H1 (cell line): ENCODE measurements at regions not wholly inside any gene's neighbourhood (a gene's known extent, or its start where the extent isn't known, plus 50 kb on each side); places are given as distances from the start of the nearest gene placed in this dataset.

Experiments
- CTCF ChIA-PET: fragments of 300-600 bp; sonication (Branson Sonifier 250); formaldehyde crosslinking; loops from one replicate; lab custom pipeline; 2021; ENCODE audit not compliant: partially characterized antibody; lab: Charles Lee
- POLR2A ChIA-PET: fragments of 300-600 bp; sonication (Branson Sonifier 250); formaldehyde crosslinking; loops from one replicate; lab custom pipeline; 2021; ENCODE audit warnings: inconsistent platforms; ENCODE audit not compliant: partially characterized antibody; lab: Charles Lee
- DNase-seq, 2 experiments: peaks; one replicate each; pipeline versions ENCODE4 v3.0.0 to v3.0.0-alpha.2; 2010 to 2022; ENCODE audit warnings: low spot score in 2 of 2, low read depth in 1 of 2, mixed read lengths in 1 of 2
- FAIRE-seq: peaks from 2 replicates; lab custom pipeline; 2011; peaks lifted over from hg19 to GRCh38; lab: Jason Lieb, UNC
- H2AFZ ChIP-seq: 2 replicates; pipeline ENCODE4 v1.8.1; 2012; ENCODE audit warnings: low read length, inconsistent platforms
- H2AK5ac ChIP-seq: 2 replicates; pipeline ENCODE4 v1.6.1; 2013; ENCODE audit warnings: low read depth, low read length
- H2BK120ac ChIP-seq: replicated peaks from 2 replicates; pipeline ENCODE3; 2013; ENCODE audit warnings: low read depth, low read length, inconsistent platforms
- H2BK12ac ChIP-seq: 2 replicates; pipeline ENCODE4 v1.6.1; 2013; ENCODE audit warnings: low read depth, low read length
- H2BK15ac ChIP-seq: 2 replicates; pipeline ENCODE4 v1.6.1; 2013; ENCODE audit warnings: low read length
- H2BK20ac ChIP-seq: 2 replicates; pipeline ENCODE4 v1.6.1; 2013; ENCODE audit warnings: low read length
- H2BK5ac ChIP-seq: 2 replicates; pipeline ENCODE4 v1.6.1; 2013; ENCODE audit warnings: low read depth, low read length
- H3K14ac ChIP-seq: 2 replicates; pipeline ENCODE4 v1.6.1; 2013; ENCODE audit warnings: inconsistent platforms; ENCODE audit not compliant: insufficient read length
- H3K18ac ChIP-seq: 2 replicates; pipeline ENCODE4 v1.6.1; 2013; ENCODE audit warnings: low read length; ENCODE audit errors: extremely low read depth
- H3K23ac ChIP-seq: 2 replicates; pipeline ENCODE4 v1.6.1; 2013; ENCODE audit warnings: inconsistent platforms; ENCODE audit not compliant: insufficient read length
- H3K23me2 ChIP-seq: 2 replicates; pipeline ENCODE4 v1.6.1; 2013; ENCODE audit warnings: low read depth, low read length
- H3K27ac ChIP-seq: 2 replicates; pipeline ENCODE4 v1.6.1; 2011; ENCODE audit warnings: low read depth, low read length, inconsistent platforms
- H3K27me3 ChIP-seq, 4 experiments: replicated peaks in 1 of 4; 1 replicate in 1 of 4; 2 replicates in 3 of 4; pipeline versions ENCODE4 v1.6.1 to v1.8.1; 2011 to 2013; ENCODE audit warnings: low read length in 3 of 4, mild to moderate bottlenecking in 3 of 4, inconsistent platforms in 2 of 4, mixed read lengths in 2 of 4, moderate library complexity in 1 of 4; ENCODE audit not compliant: control insufficient read depth in 3 of 4, insufficient read depth in 3 of 4; ENCODE audit errors: extremely low read depth in 1 of 4
- H3K36me3 ChIP-seq, 4 experiments: 2 replicates each; pipeline versions ENCODE4 v1.6.1 to v1.8.1; 2011 to 2013; ENCODE audit warnings: mild to moderate bottlenecking in 4 of 4, low read length in 3 of 4, moderate library complexity in 2 of 4, control low read depth in 1 of 4, inconsistent platforms in 1 of 4; ENCODE audit not compliant: insufficient read depth in 4 of 4, control insufficient read depth in 2 of 4
- H3K4ac ChIP-seq: replicated peaks from 2 replicates; pipeline ENCODE3; 2013; ENCODE audit warnings: low read length, low read depth, mixed read lengths, inconsistent platforms; ENCODE audit not compliant: insufficient read length
- H3K4me1 ChIP-seq, 4 experiments: replicated peaks in 1 of 4; 1 replicate in 1 of 4; 2 replicates in 3 of 4; pipeline versions ENCODE4 v1.6.1 to v1.8.1; 2011 to 2013; ENCODE audit warnings: low read length in 3 of 4, inconsistent platforms in 2 of 4, mixed read lengths in 1 of 4; ENCODE audit not compliant: insufficient read depth in 4 of 4, control insufficient read depth in 3 of 4
- H3K4me2 ChIP-seq, 2 experiments: 2 replicates each; pipeline versions ENCODE4 v1.6.1 to v1.8.1; 2011 to 2013; ENCODE audit warnings: low read depth in 2 of 2, low read length in 2 of 2, control low read depth in 1 of 2, inconsistent platforms in 1 of 2, mild to moderate bottlenecking in 1 of 2; ENCODE audit not compliant: insufficient read depth in 1 of 2
- H3K4me3 ChIP-seq, 4 experiments: fragments of 200-600, 300-600 bp in 1 of 4; sonication (generic), shearing (Covaris generic), sonication (Bioruptor Twin) in 1 of 4; 2 replicates each; pipeline versions ENCODE4 v1.5.1 to v1.8.1; 2011 to 2016; ENCODE audit warnings: low read length in 4 of 4, low read depth in 3 of 4, control low read depth in 2 of 4, inconsistent platforms in 2 of 4, mild to moderate bottlenecking in 2 of 4, mixed read lengths in 1 of 4, moderate library complexity in 1 of 4; ENCODE audit not compliant: insufficient read depth in 2 of 4; ENCODE audit errors: extremely low read depth in 1 of 4
- H3K56ac ChIP-seq: replicated peaks from 2 replicates; pipeline ENCODE3; 2013; ENCODE audit warnings: low read depth, mild to moderate bottlenecking, mixed read lengths, low read length, inconsistent platforms; ENCODE audit not compliant: insufficient read length
- H3K79me1 ChIP-seq: 2 replicates; pipeline ENCODE4 v1.6.1; 2013; ENCODE audit warnings: low read depth, low read length, control low read depth
- H3K79me2 ChIP-seq, 2 experiments: 2 replicates each; pipeline versions ENCODE4 v1.6.1 to v1.8.1; 2012 to 2013; ENCODE audit warnings: low read length in 2 of 2, mild to moderate bottlenecking in 2 of 2, inconsistent platforms in 1 of 2; ENCODE audit not compliant: insufficient read depth in 2 of 2, control insufficient read depth in 1 of 2
- H3K9ac ChIP-seq, 4 experiments: replicated peaks in 1 of 4; 1 replicate in 1 of 4; 2 replicates in 3 of 4; pipeline versions ENCODE4 v1.6.1 to v1.8.1; 2011 to 2013; ENCODE audit warnings: low read depth in 3 of 4, low read length in 3 of 4, control low read depth in 2 of 4, mild to moderate bottlenecking in 2 of 4, moderate library complexity in 2 of 4, inconsistent platforms in 1 of 4; ENCODE audit errors: extremely low read depth in 1 of 4
- H3K9me3 ChIP-seq, 2 experiments: 2 replicates each; pipeline versions ENCODE4 v1.6.1 to v1.8.1; 2012 to 2013; ENCODE audit warnings: mild to moderate bottlenecking in 2 of 2, moderate library complexity in 2 of 2, control low read depth in 1 of 2, inconsistent platforms in 1 of 2, low read depth in 1 of 2, low read length in 1 of 2, mixed read lengths in 1 of 2; ENCODE audit not compliant: insufficient read depth in 2 of 2
- H4K20me1 ChIP-seq, 2 experiments: replicated peaks in 1 of 2; 2 replicates each; pipeline versions ENCODE3 to v1.8.1; 2011 to 2013; ENCODE audit warnings: inconsistent platforms in 2 of 2, low read length in 2 of 2, mild to moderate bottlenecking in 1 of 2; ENCODE audit not compliant: insufficient read depth in 2 of 2, control insufficient read depth in 1 of 2
- H4K5ac ChIP-seq: 2 replicates; pipeline ENCODE4 v1.6.1; 2013; ENCODE audit warnings: low read length, low read depth, mixed read lengths, inconsistent platforms; ENCODE audit not compliant: insufficient read length
- H4K8ac ChIP-seq: 2 replicates; pipeline ENCODE4 v1.8.0; 2013; ENCODE audit warnings: mild to moderate bottlenecking, moderate library complexity, low read length, inconsistent platforms; ENCODE audit not compliant: insufficient read depth; ENCODE audit errors: extremely low read depth
- H4K91ac ChIP-seq: replicated peaks from 2 replicates; pipeline ENCODE3; 2013; ENCODE audit warnings: low read length, mixed read lengths, inconsistent platforms; ENCODE audit not compliant: insufficient read length
- CHD1 ChIP-seq: IDR thresholded peaks from 2 replicates; pipeline ENCODE4 v1.6.1; 2012; ENCODE audit warnings: low read depth, low read length, improper control_type of control experiment
- FOSL1 ChIP-seq: IDR thresholded peaks from 2 replicates; pipeline ENCODE4 v1.6.1; 2011; ENCODE audit warnings: mild to moderate bottlenecking, low read depth, low read length, moderate library complexity; ENCODE audit not compliant: insufficient read depth
- HDAC6 ChIP-seq: IDR thresholded peaks from one replicate; pipeline ENCODE4 v1.7.1; 2012; ENCODE audit warnings: low read depth, mild to moderate bottlenecking, inconsistent platforms, low read length, moderate library complexity
- JUN ChIP-seq: IDR thresholded peaks from 2 replicates; pipeline ENCODE4 v1.6.1; 2011; ENCODE audit warnings: low read depth, mild to moderate bottlenecking, improper control_type of control experiment, low read length
- KDM1A ChIP-seq: fragments of 200-600, 300-600 bp; sonication (generic); IDR thresholded peaks from 2 replicates; pipeline ENCODE4 v1.7.1; 2016; ENCODE audit warnings: mild to moderate bottlenecking, low read length, borderline replicate concordance
- POLR2A ChIP-seq, 2 experiments: IDR thresholded peaks; 1 replicate in 1 of 2; 2 replicates in 1 of 2; pipeline ENCODE4 v1.6.1; 2011; ENCODE audit warnings: low read depth in 2 of 2, low read length in 2 of 2, mild to moderate bottlenecking in 2 of 2; ENCODE audit errors: control extremely low read depth in 1 of 2
- POLR2AphosphoS5 ChIP-seq: IDR thresholded peaks from 2 replicates; pipeline ENCODE4 v1.6.1; 2011; ENCODE audit warnings: low read depth, low read length
- RFX5 ChIP-seq: IDR thresholded peaks from 2 replicates; pipeline ENCODE4 v1.6.1; 2011; ENCODE audit warnings: low read depth, low read length, improper control_type of control experiment, borderline replicate concordance
- RNF2 ChIP-seq: fragments of 200-900, 300-1000 bp; sonication (generic); IDR thresholded peaks from 2 replicates; pipeline ENCODE4 v1.7.1; 2016; ENCODE audit warnings: borderline replicate concordance, low read depth, mild to moderate bottlenecking, antibody characterized with exemption, low read length; ENCODE audit not compliant: poor library complexity, severe bottlenecking; ENCODE audit errors: missing control alignments
- TF ChIP-seq, protein P1 (sequence below): IDR thresholded peaks from 2 replicates; pipeline ENCODE4 v1.6.1; 2012; ENCODE audit warnings: low read length, inconsistent platforms
- TF ChIP-seq, protein P2 (sequence below): IDR thresholded peaks from 2 replicates; pipeline ENCODE4 v1.6.1; 2012; ENCODE audit warnings: inconsistent platforms

DNA sequence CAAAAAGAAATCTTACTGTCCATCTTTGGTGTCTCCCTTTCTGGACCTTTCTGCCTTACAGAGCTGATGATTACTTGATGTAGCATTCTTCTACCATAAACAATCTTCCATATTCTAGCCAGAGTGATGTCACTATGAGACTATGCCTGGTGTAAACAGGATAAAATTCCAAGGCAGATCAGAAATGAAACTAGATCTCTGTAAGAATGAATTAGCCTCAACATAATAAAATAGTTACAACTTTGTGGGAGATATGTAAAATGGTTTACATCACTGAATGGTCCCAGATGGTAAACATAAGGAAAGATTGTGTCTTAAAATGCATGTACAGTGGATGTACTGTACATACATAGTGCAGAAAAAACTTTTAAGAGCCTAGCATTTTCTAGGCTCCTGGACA is 112.3 kb upstream of the ZNF521 start:
- Histone ChIP-seq H2AK5ac (no peak overlapping the region), H3K23me2 (no peaks in the 10 kb centered on the region), H2BK15ac (no peak overlapping the region), H3K79me1 (no peaks in the 10 kb centered on the region), H3K4ac (no peak overlapping the region), H4K8ac (no peak overlapping the region), H2BK5ac (no peak overlapping the region), H3K27ac (no peak overlapping the region), H3K9me3 (no peaks in the 10 kb centered on the region), H2BK20ac (no peak overlapping the region), H3K18ac (no peak overlapping the region), H3K4me2 (no peak overlapping the region), H2BK120ac (no peak overlapping the region), H3K14ac (no peak overlapping the region), H2AFZ (no peak overlapping the region), H4K91ac (no peak overlapping the region), H4K5ac (no peak overlapping the region), H4K20me1 (no peaks in the 10 kb centered on the region), H2BK12ac (no peak overlapping the region), H3K27me3 (no peaks in the 10 kb centered on the region), H3K4me1 (peaks cover 0 to 3% (median 0%) of the 10 kb centered on the region in 4 experiments; a peak in 1 of 7 replicates), H3K23ac (no peak overlapping the region), H3K36me3 (no peaks in the 10 kb centered on the region), H3K4me3 (no peak overlapping the region), H3K9ac (no peak overlapping the region), H3K79me2 (no peaks in the 10 kb centered on the region), H3K56ac (no peak overlapping the region)
- FAIRE-seq (no peak), DNase-seq (no peak)
- ChIA-PET POLR2A (interaction anchor here (0.6 kb wide), 1 partner anchor 120 kb away, joined by 4 read pairs; no protein-coding TSS in a partner anchor), CTCF (no interaction called here)
- TF ChIP-seq RFX5, result no peak
- TF ChIP-seq POLR2AphosphoS5, result no peak
- TF ChIP-seq, protein P1, sequence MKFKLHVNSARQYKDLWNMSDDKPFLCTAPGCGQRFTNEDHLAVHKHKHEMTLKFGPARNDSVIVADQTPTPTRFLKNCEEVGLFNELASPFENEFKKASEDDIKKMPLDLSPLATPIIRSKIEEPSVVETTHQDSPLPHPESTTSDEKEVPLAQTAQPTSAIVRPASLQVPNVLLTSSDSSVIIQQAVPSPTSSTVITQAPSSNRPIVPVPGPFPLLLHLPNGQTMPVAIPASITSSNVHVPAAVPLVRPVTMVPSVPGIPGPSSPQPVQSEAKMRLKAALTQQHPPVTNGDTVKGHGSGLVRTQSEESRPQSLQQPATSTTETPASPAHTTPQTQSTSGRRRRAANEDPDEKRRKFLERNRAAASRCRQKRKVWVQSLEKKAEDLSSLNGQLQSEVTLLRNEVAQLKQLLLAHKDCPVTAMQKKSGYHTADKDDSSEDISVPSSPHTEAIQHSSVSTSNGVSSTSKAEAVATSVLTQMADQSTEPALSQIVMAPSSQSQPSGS, result no peak
- no peak for TF ChIP-seq FOSL1
- TF ChIP-seq, protein P2, sequence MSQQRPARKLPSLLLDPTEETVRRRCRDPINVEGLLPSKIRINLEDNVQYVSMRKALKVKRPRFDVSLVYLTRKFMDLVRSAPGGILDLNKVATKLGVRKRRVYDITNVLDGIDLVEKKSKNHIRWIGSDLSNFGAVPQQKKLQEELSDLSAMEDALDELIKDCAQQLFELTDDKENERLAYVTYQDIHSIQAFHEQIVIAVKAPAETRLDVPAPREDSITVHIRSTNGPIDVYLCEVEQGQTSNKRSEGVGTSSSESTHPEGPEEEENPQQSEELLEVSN, result no peak
- no peak for TF ChIP-seq KDM1A
- TF ChIP-seq CHD1, result no peak
- TF ChIP-seq RNF2, result no peak
- TF ChIP-seq JUN, result no peak
- TF ChIP-seq POLR2A (IDR thresholded peaks at IDR 0.05; ENCODE audit: control extremely low read depth in 1 of 2, low read depth in 2 of 2, low read length in 2 of 2), result no peak
- no peak for TF ChIP-seq HDAC6
